Fibroblast of villous mesenchyme (primary cell): ENCODE measurements at regions not wholly inside any gene's neighbourhood (a gene's known extent, or its start where the extent isn't known, plus 50 kb on each side); places are given as distances from the start of the nearest gene placed in this dataset.
"Not testable (repeated sequence)": the region's sequence is repeated elsewhere in the genome, so short reads cannot be mapped to it uniquely, and the experiment has no call there.

ENCODE experiments used
- DNase-seq: peaks from one replicate; pipeline ENCODE4 v3.0.0-alpha.2; 2010; ENCODE audit warnings: low read depth
- H3K4me3 ChIP-seq: 2 replicates; pipeline ENCODE4 v1.5.1; 2011; ENCODE audit warnings: low read depth, mild to moderate bottlenecking, low read length
- TF ChIP-seq, protein P1 (sequence below): IDR thresholded peaks from 2 replicates; pipeline ENCODE4 v1.5.1; 2012; ENCODE audit warnings: low read depth, mild to moderate bottlenecking, low read length; ENCODE audit not compliant: insufficient read depth

DNA sequence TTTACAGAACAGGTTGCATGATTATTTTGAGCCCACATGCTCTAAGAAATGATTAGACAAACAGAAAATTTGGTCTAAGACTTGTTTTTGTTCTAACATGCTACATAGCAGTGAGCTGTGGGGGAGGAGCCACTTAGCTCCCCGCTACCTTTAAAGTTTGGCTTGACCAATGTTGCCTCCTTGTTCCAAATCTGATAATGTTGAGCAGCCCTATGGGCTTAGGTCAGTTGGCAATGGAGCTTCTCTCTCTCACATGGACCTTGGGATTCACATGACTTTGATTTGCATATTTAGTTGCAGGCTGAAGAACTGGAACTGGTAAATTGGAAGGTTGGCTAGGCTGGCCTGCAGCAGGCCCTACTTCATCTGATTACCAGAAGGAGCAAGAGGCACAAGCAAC lies 116.4 kb downstream of the EBLN2 start:
- DNase-seq = no peak
- TF ChIP-seq, protein P1, sequence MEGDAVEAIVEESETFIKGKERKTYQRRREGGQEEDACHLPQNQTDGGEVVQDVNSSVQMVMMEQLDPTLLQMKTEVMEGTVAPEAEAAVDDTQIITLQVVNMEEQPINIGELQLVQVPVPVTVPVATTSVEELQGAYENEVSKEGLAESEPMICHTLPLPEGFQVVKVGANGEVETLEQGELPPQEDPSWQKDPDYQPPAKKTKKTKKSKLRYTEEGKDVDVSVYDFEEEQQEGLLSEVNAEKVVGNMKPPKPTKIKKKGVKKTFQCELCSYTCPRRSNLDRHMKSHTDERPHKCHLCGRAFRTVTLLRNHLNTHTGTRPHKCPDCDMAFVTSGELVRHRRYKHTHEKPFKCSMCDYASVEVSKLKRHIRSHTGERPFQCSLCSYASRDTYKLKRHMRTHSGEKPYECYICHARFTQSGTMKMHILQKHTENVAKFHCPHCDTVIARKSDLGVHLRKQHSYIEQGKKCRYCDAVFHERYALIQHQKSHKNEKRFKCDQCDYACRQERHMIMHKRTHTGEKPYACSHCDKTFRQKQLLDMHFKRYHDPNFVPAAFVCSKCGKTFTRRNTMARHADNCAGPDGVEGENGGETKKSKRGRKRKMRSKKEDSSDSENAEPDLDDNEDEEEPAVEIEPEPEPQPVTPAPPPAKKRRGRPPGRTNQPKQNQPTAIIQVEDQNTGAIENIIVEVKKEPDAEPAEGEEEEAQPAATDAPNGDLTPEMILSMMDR = no peak

DNA sequence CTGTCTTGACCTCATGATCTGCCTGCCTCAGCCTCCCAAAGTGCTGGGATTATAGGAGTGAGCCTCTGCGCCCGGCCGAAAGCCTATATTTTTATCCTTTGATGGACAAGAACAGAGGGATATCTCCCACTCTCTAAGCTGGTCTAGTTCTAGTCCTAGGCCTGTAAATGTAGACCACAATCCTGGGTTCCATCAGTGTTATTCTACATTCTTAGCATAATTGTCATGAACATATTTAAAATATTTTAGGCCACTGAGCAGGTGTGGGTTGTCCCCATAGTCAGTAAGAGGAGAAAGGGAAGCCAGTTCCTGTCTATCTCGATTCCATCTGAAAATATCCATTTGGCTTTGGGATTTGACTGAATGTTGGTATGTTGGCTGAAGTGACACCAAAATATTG lies 118.1 kb downstream of the EBLN2 start:
- no peak overlapping the region for H3K4me3 ChIP-seq
- TF ChIP-seq, protein P1 = no peak
- DNase-seq = no peak

More for the DNA sequence above, 116.4 kb downstream of the EBLN2 start:
- H3K4me3 ChIP-seq = no peak overlapping the region

DNA sequence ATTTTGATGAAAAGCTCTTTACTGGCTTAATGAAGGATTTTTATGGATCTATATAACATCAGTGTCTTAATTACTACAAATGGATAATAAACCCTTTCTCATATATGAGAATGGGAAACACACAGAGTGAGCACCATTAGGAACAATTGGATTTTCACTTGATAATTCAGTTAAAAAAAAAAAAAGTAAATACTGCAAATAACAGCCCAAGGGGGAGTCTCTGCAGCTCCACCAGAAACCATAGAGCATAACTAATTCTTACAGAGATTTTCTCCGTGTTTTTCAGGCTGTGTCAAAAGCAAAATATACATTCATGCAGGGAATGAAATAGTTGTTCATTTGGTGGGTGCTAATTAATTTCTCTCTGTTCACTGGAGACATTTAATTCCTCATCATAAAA lies 125.3 kb downstream of the EBLN2 start:
- TF ChIP-seq, protein P1 = no peak
- no peak overlapping the region for H3K4me3 ChIP-seq
- DNase-seq = no peak

- H3K4me3 ChIP-seq = no peak overlapping the region
- no peak for DNase-seq
- TF ChIP-seq, protein P1 = no peak
These were observed 125.9 kb downstream of the EBLN2 start for GRCh38 chr3:73187328-73187727.

GRCh38 chr3:73188707-73189106 lies 127.2 kb downstream of the EBLN2 start:
- no peak for DNase-seq
- H3K4me3 ChIP-seq = no peak overlapping the region
- TF ChIP-seq, protein P1 = no peak

DNA sequence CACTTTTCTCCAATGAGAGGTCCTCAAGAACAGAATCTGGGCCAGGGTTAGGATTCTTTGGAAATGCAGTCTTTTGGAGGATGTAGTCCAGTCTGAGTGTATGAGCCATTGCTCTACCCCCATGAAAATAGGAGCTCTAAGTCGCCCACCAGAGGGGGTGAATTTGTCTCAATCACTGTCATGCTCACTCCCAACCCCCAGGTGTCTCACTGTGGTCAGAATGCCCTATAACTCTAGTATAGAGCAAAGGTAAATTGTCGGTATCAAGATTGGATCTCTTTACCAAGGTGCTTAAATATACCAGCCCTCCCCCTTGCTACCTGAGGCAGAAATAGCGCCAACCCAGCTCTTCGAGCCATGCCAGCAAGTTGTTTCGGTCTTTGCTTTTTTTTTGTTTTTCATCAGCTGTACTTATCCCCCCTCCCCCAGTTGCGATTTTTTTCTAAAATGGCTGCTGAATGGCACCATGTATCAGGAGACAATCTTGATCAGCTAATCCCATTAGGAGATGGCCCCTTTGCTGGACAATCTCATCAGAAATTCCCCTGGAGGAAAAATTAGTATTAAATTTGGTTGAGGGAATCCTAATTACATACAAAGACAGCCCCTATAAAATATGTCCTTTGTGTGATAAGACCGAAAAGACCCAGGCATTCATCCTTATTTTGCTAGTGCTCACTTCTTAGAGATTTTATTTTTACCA lies 130.7 kb downstream of the EBLN2 start:
- no peak for DNase-seq
- TF ChIP-seq, protein P1 = peak; percentile 12

GRCh38 chr3:73193943-73194342 lies 132.5 kb downstream of the EBLN2 start:
- DNase-seq, H3K4me3 ChIP-seq: not testable (repeated sequence)

More for the DNA sequence above, 130.7 kb downstream of the EBLN2 start:
- no peak overlapping the region for H3K4me3 ChIP-seq
